OCI-LY7 (cell line): ENCODE measurements at regions not wholly inside any gene's neighbourhood (a gene's known extent, or its start where the extent isn't known, plus 50 kb on each side); places are given as distances from the start of the nearest gene placed in this dataset.
"Not testable (repeated sequence)": the region's sequence is repeated elsewhere in the genome, so short reads cannot be mapped to it uniquely, and the experiment has no call there.

ENCODE experiments used
- BruUV-seq: library from RNA; stranded (reverse); fragments of 400-500 nt; replicated peaks from 2 replicates; lab custom pipeline; 2021; lab: Mats Ljungman, UMichigan
- CTCF ChIA-PET: fragments of 300-600 bp; sonication (Branson Sonifier 250); formaldehyde crosslinking; loops from one replicate; lab custom pipeline; 2022; ENCODE audit warnings: antibody characterized with exemption; ENCODE audit not compliant: unreplicated experiment; lab: Charles Lee
- POLR2A ChIA-PET: fragments of 300-600 bp; sonication (Branson Sonifier 250); formaldehyde crosslinking; loops from one replicate; lab custom pipeline; 2022; ENCODE audit warnings: antibody characterized with exemption; lab: Charles Lee
- DNase-seq: peaks from one replicate; pipeline ENCODE4 v3.0.0-alpha.2; 2015; ENCODE audit warnings: low spot score
- H2AFZ ChIP-seq: fragments of 200-600 bp; sonication (generic), shearing (Covaris generic); 2 replicates; pipeline ENCODE4 v1.6.1; 2014; ENCODE audit warnings: mild to moderate bottlenecking, antibody characterized with exemption, low read length, moderate library complexity
- H3K27ac ChIP-seq: fragments of 200-600 bp; sonication (generic); 2 replicates; pipeline ENCODE4 v1.5.1; 2014; ENCODE audit warnings: mixed run types, low read depth, mild to moderate bottlenecking, moderate library complexity, low read length, inconsistent platforms; ENCODE audit not compliant: poor library complexity, severe bottlenecking
- H3K36me3 ChIP-seq: fragments of 200-600 bp; sonication (generic); 2 replicates; pipeline ENCODE4 v1.6.1; 2014; ENCODE audit warnings: mild to moderate bottlenecking, antibody characterized with exemption, low read length, moderate library complexity, mixed read lengths; ENCODE audit not compliant: insufficient read depth
- H3K4me1 ChIP-seq: fragments of 200-600 bp; sonication (generic); 2 replicates; pipeline ENCODE4 v1.5.1; 2014; ENCODE audit warnings: mild to moderate bottlenecking, low read length; ENCODE audit not compliant: insufficient read depth, poor library complexity, severe bottlenecking
- H3K4me2 ChIP-seq: fragments of 200-600 bp; sonication (generic); 2 replicates; pipeline ENCODE4 v1.6.1; 2014; ENCODE audit warnings: mild to moderate bottlenecking, low read length
- H3K4me3 ChIP-seq: fragments of 200-600 bp; sonication (generic); 2 replicates; pipeline ENCODE4 v1.5.1; 2014; ENCODE audit warnings: mild to moderate bottlenecking, low read depth, low read length; ENCODE audit not compliant: poor library complexity, severe bottlenecking
- H3K79me2 ChIP-seq: fragments of 200-600 bp; sonication (generic); 2 replicates; pipeline ENCODE4 v1.6.1; 2016; ENCODE audit warnings: low read depth, mild to moderate bottlenecking, low read length, moderate library complexity, mixed read lengths; ENCODE audit not compliant: insufficient read depth
- H3K9me2 ChIP-seq: fragments of 200-600 bp; sonication (generic); 2 replicates; pipeline ENCODE4 v1.6.1; 2016; ENCODE audit warnings: mild to moderate bottlenecking, low read length, mixed read lengths; ENCODE audit not compliant: insufficient read depth
- H3K9me3 ChIP-seq: fragments of 200-600 bp; sonication (generic); 2 replicates; pipeline ENCODE4 v1.6.1; 2014; ENCODE audit warnings: mild to moderate bottlenecking, mixed run types, low read length, mixed read lengths
- H4K20me1 ChIP-seq: fragments of 200-600 bp; sonication (generic); 2 replicates; pipeline ENCODE4 v1.6.1; 2014; ENCODE audit warnings: mild to moderate bottlenecking, antibody characterized with exemption, low read length, moderate library complexity, mixed read lengths; ENCODE audit not compliant: insufficient read depth
- intact Hi-C: fragments of 100-400 bp; cut with micrococcal nuclease; formaldehyde crosslinking; loops from one replicate; pipeline ENCODE4 v1.10.0; 2022; ENCODE audit not compliant: unreplicated experiment

- H3K4me3 ChIP-seq, H3K36me3 ChIP-seq, intact Hi-C loops, BruUV-seq, H3K4me1 ChIP-seq, H3K79me2 ChIP-seq, H2AFZ ChIP-seq, H3K9me2 ChIP-seq, H3K9me3 ChIP-seq, CTCF ChIA-PET, H4K20me1 ChIP-seq, DNase-seq, POLR2A ChIA-PET, H3K27ac ChIP-seq, H3K4me2 ChIP-seq: not testable (repeated sequence)
These were observed 297.5 kb downstream of the KLF13 start for GRCh38 chr15:31624115-31624514.

- POLR2A ChIA-PET, BruUV-seq, DNase-seq, H3K36me3 ChIP-seq, H3K4me3 ChIP-seq, CTCF ChIA-PET, H3K79me2 ChIP-seq, H3K4me2 ChIP-seq, H3K9me3 ChIP-seq, H3K27ac ChIP-seq, H3K4me1 ChIP-seq, H2AFZ ChIP-seq, H4K20me1 ChIP-seq, H3K9me2 ChIP-seq, intact Hi-C loops: not testable (repeated sequence)
These were observed 309.1 kb downstream of the KLF13 start for GRCh38 chr15:31635715-31636114.

- DNase-seq, H4K20me1 ChIP-seq, CTCF ChIA-PET, H3K4me1 ChIP-seq, H3K9me3 ChIP-seq, H3K79me2 ChIP-seq, POLR2A ChIA-PET, H3K27ac ChIP-seq, intact Hi-C loops, H3K4me2 ChIP-seq, H3K9me2 ChIP-seq, H3K4me3 ChIP-seq, H3K36me3 ChIP-seq, BruUV-seq, H2AFZ ChIP-seq: not testable (repeated sequence)
These were observed 310.3 kb downstream of the KLF13 start for GRCh38 chr15:31636911-31637310.

GRCh38 chr15:31643955-31644354, 317.3 kb downstream of the KLF13 start:
- CTCF ChIA-PET, H3K27ac ChIP-seq: not testable (repeated sequence)

GRCh38 chr15:31644761-31645160, 318.1 kb downstream of the KLF13 start:
- H3K36me3 ChIP-seq, DNase-seq, H2AFZ ChIP-seq, H4K20me1 ChIP-seq, H3K27ac ChIP-seq, H3K4me2 ChIP-seq, H3K79me2 ChIP-seq, H3K4me1 ChIP-seq, H3K9me2 ChIP-seq, CTCF ChIA-PET, POLR2A ChIA-PET, BruUV-seq, H3K4me3 ChIP-seq, H3K9me3 ChIP-seq, intact Hi-C loops: not testable (repeated sequence)

More at GRCh38 chr15:31643955-31644354, 317.3 kb downstream of the KLF13 start:
- H4K20me1 ChIP-seq, H3K9me3 ChIP-seq, intact Hi-C loops, BruUV-seq, H3K4me2 ChIP-seq, H3K4me3 ChIP-seq, H3K79me2 ChIP-seq, H3K36me3 ChIP-seq, H2AFZ ChIP-seq, H3K9me2 ChIP-seq, DNase-seq, H3K4me1 ChIP-seq, POLR2A ChIA-PET: not testable (repeated sequence)

GRCh38 chr15:31647337-31647826, 320.7 kb downstream of the KLF13 start:
- POLR2A ChIA-PET, H2AFZ ChIP-seq, H3K9me2 ChIP-seq, H3K79me2 ChIP-seq, H4K20me1 ChIP-seq, intact Hi-C loops, H3K4me3 ChIP-seq, H3K4me1 ChIP-seq, BruUV-seq, H3K27ac ChIP-seq, H3K4me2 ChIP-seq, H3K9me3 ChIP-seq, CTCF ChIA-PET, H3K36me3 ChIP-seq: not testable (repeated sequence)
- peak; percentile 3 for DNase-seq

- intact Hi-C loops, result not testable (repeated sequence)
These were observed 323.0 kb downstream of the KLF13 start for GRCh38 chr15:31649634-31650033.

More at GRCh38 chr15:31649634-31650033, 323.0 kb downstream of the KLF13 start:
- H4K20me1 ChIP-seq, H3K4me3 ChIP-seq, H3K4me2 ChIP-seq, DNase-seq, H3K9me3 ChIP-seq, H2AFZ ChIP-seq, H3K9me2 ChIP-seq, POLR2A ChIA-PET, H3K79me2 ChIP-seq, CTCF ChIA-PET, BruUV-seq, H3K36me3 ChIP-seq, H3K4me1 ChIP-seq, H3K27ac ChIP-seq: not testable (repeated sequence)
